Pancreas (tissue), 10 donors: ENCODE measurements at regions not wholly inside any gene's neighbourhood (a gene's known extent, or its start where the extent isn't known, plus 50 kb on each side); places are given as distances from the start of the nearest gene placed in this dataset.

Source experiments
- ATAC-seq, 4 donors: fragments of 200-7000 bp; cut with Tn5 transposase; one replicate each; pipeline versions ENCODE4 v1.8.0 to v1.9.1; 2020; ENCODE audit warnings: mild to moderate bottlenecking in 4 of 4, moderate library complexity in 4 of 4
- DNase-seq, 6 donors: peaks; one replicate each; pipeline ENCODE4 v3.0.0-alpha.2; 2020
- FAIRE-seq: peaks from 2 replicates; lab custom pipeline; 2012; peaks lifted over from hg19 to GRCh38; lab: Jason Lieb, UNC
- H3K27ac ChIP-seq, 4 donors: fragments of 200-600 bp; sonication (generic); 1 replicate in 3 of 4; 2 replicates in 1 of 4; pipeline versions ENCODE4 v1.5.0 to v1.8.0; 2020
- H3K27me3 ChIP-seq, 4 donors: fragments of 200-600 bp; one replicate each; pipeline ENCODE4 v1.8.0; 2021
- H3K36me3 ChIP-seq, 3 donors: fragments of 200-600 bp; sonication (generic) in 1 of 3; one replicate each; pipeline versions ENCODE4 v1.5.0 to v1.8.0; 2020 to 2021
- H3K4me1 ChIP-seq, 3 donors: fragments of 200-600 bp; one replicate each; pipeline ENCODE4 v1.8.0; 2021
- H3K4me3 ChIP-seq, 4 donors: fragments of 200-600 bp; sonication (generic) in 2 of 4; one replicate each; pipeline versions ENCODE4 v1.5.0 to v1.8.0; 2020 to 2021
- H3K9me3 ChIP-seq, 4 donors: fragments of 200-600 bp; one replicate each; pipeline ENCODE4 v1.8.0; 2021
- CTCF ChIP-seq, 4 donors: fragments of 200-600 bp; sonication (generic) in 3 of 4; IDR thresholded peaks; one replicate each; pipeline versions ENCODE4 v1.5.0 to v1.8.0; 2021; ENCODE audit warnings: antibody characterized with exemption in 4 of 4
- WGBS, 2 donors: extraction: QIAGEN DNeasy Blood & Tissue Kit; methylation state at CpG; one replicate each; pipeline ENCODE4 v1.1.7; 2013; 5-methylcytosine and 5-hydroxymethylcytosine counted together
- intact Hi-C, 3 donors: fragments of 100-400 bp; cut with DNase I; formaldehyde crosslinking; loops; one replicate each; pipeline versions ENCODE4 v1.11.1 to v1.14.2; 2022
- donor health status: healthy with polysubstance abuse.
- donor health status: DM: no; HTN: no; CAD: no; lungs with moderate emphysema.
- donor health status: DM: no; HTN: no; CAD: no.
- donor health status: control.
- donor health status: control.
- donor health status: Bipolar disorder and iron deficiency.
- donor health status: DM: yes; HTN: yes; CAD: no.
- donor health status: DM: no; HTN: no; CAD: no.
- donor health status: DM: no; HTN: no; CAD: no.
- donor health status: DM: yes; HTN: yes; CAD: no.

GRCh38 chr3:24764236-24764915, 269.7 kb upstream of the THRB start:
- no peak for ATAC-seq

GRCh38 chr3:24765399-24765798, 270.7 kb upstream of the THRB start:
- no peak for TF ChIP-seq CTCF (IDR thresholded peaks at IDR 0.05)
- H3K4me3 ChIP-seq = no peak overlapping the region
- ATAC-seq (no peak), FAIRE-seq (no peak), DNase-seq (no peak)
- H3K27ac ChIP-seq = no peak overlapping the region
- no peaks in the 10 kb centered on the region for H3K36me3 ChIP-seq
- no peaks in the 10 kb centered on the region for H3K9me3 ChIP-seq
- H3K27me3 ChIP-seq = no peaks in the 10 kb centered on the region
- intact Hi-C loops = loop anchor here in 1 of 3 donors (10.0 kb wide), 1 partner anchor 819 kb away; no protein-coding TSS in a partner anchor
- no peaks in the 10 kb centered on the region for H3K4me1 ChIP-seq

More at GRCh38 chr3:24764236-24764915, 269.7 kb upstream of the THRB start:
- intact Hi-C loops = loop anchor here in 1 of 3 donors (10.0 kb wide), 1 partner anchor 820 kb away; no protein-coding TSS in a partner anchor
- no peak for DNase-seq
- no peaks in the 10 kb centered on the region for H3K36me3 ChIP-seq
- H3K4me1 ChIP-seq = no peaks in the 10 kb centered on the region
- H3K27me3 ChIP-seq = no peaks in the 10 kb centered on the region
- no peak for FAIRE-seq
- no peak overlapping the region for H3K27ac ChIP-seq
- WGBS, 2 donors = 57 to 63% methylated on average over 3 of the region's 3 CpGs
- no peak overlapping the region for H3K4me3 ChIP-seq
- TF ChIP-seq CTCF (IDR thresholded peaks at IDR 0.05) = no peak
- no peaks in the 10 kb centered on the region for H3K9me3 ChIP-seq

- ATAC-seq = no peak
- no peaks in the 10 kb centered on the region for H3K9me3 ChIP-seq
- DNase-seq = no peak
- no peaks in the 10 kb centered on the region for H3K36me3 ChIP-seq
- no peak for FAIRE-seq
- TF ChIP-seq CTCF (IDR thresholded peaks at IDR 0.05) = no peak
- no peak overlapping the region for H3K27ac ChIP-seq
- intact Hi-C loops = loop anchor here in 1 of 3 donors (10.0 kb wide), 1 partner anchor 815 kb away; no protein-coding TSS in a partner anchor
- H3K4me1 ChIP-seq = no peaks in the 10 kb centered on the region
- no peaks in the 10 kb centered on the region for H3K27me3 ChIP-seq
- H3K4me3 ChIP-seq = no peak overlapping the region
These were observed 275.3 kb upstream of the THRB start for GRCh38 chr3:24769918-24770317.

GRCh38 chr3:24773798-24774197, 279.1 kb upstream of the THRB start:
- Histone ChIP-seq H3K9me3 (no peaks in the 10 kb centered on the region), H3K4me3 (no peak overlapping the region), H3K36me3 (no peaks in the 10 kb centered on the region), H3K27me3 (no peaks in the 10 kb centered on the region), H3K4me1 (no peaks in the 10 kb centered on the region), H3K27ac (no peak overlapping the region)
- FAIRE-seq (no peak), ATAC-seq (peak in 3 of 4 donors; percentile 87 to 88 (median 88)), DNase-seq (peak in 5 of 6 donors; percentile 28 to 61 (median 59))
- TF ChIP-seq CTCF (IDR thresholded peaks at IDR 0.05) = peak; percentile 8 to 61 (median 45)
- intact Hi-C loops = no loop called here
- WGBS, 2 donors = 9 to 12% methylated on average over 4 of the region's 4 CpGs

- no peaks in the 10 kb centered on the region for H3K27me3 ChIP-seq
- FAIRE-seq (no peak), DNase-seq (no peak), ATAC-seq (no peak)
- no peak overlapping the region for H3K4me3 ChIP-seq
- H3K4me1 ChIP-seq = no peaks in the 10 kb centered on the region
- no peak for TF ChIP-seq CTCF (IDR thresholded peaks at IDR 0.05)
- H3K36me3 ChIP-seq = no peaks in the 10 kb centered on the region
- intact Hi-C loops = no loop called here
- H3K27ac ChIP-seq = no peak overlapping the region
- no peaks in the 10 kb centered on the region for H3K9me3 ChIP-seq
- WGBS, 2 donors = 40 to 51% methylated on average over 2 of the region's 2 CpGs
These were observed 286.3 kb upstream of the THRB start for GRCh38 chr3:24780991-24781390.
